ENCODE measurements at regions not wholly inside any gene's neighbourhood (a gene's known extent, or its start where the extent isn't known, plus 50 kb on each side); places are given as distances from the start of the nearest gene placed in this dataset.
"Not testable (repeated sequence)": the region's sequence is repeated elsewhere in the genome, so short reads cannot be mapped to it uniquely, and the experiment has no call there.

DNA sequence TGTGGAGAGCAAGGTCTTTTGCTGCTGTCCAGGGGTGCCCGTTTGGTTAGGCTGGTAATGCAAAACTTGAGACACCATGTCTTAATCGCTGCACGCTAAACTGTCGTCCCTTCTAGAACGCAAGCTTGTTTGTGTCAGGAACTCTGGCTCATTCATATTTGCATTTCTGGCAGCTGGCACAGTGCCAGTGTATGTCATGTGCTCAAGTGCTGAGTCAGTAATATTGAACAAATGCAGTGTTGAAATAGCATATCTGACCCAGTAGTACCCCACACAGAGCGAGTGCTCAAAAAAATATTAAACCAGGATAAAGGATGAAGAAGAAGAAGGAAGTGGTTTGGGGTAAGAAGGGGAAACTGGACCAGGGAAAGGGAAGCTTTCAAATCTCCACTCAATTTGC is 173.4 kb downstream of the ZNF37A start:
- TF ChIP-seq ZNF423 (CRISPR knock-in tag; IDR thresholded peaks at IDR 0.05); ZNF317 (CRISPR knock-in tag; IDR thresholded peaks at IDR 0.05; ENCODE audit: borderline replicate concordance, low read depth); ZNF121 (CRISPR knock-in tag; IDR thresholded peaks at IDR 0.05); MYBL2 (CRISPR knock-in tag; IDR thresholded peaks at IDR 0.05); SP1 (CRISPR knock-in tag; conservative IDR thresholded peaks at IDR 0.05); ETV6 (CRISPR knock-in tag; IDR thresholded peaks at IDR 0.05); JUN (CRISPR knock-in tag; IDR thresholded peaks at IDR 0.05): not testable (repeated sequence)
- TF ChIP-seq, protein P1, sequence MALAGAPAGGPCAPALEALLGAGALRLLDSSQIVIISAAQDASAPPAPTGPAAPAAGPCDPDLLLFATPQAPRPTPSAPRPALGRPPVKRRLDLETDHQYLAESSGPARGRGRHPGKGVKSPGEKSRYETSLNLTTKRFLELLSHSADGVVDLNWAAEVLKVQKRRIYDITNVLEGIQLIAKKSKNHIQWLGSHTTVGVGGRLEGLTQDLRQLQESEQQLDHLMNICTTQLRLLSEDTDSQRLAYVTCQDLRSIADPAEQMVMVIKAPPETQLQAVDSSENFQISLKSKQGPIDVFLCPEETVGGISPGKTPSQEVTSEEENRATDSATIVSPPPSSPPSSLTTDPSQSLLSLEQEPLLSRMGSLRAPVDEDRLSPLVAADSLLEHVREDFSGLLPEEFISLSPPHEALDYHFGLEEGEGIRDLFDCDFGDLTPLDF (CRISPR knock-in tag; IDR thresholded peaks at IDR 0.05) = not testable (repeated sequence)
- TF ChIP-seq, protein P2, sequence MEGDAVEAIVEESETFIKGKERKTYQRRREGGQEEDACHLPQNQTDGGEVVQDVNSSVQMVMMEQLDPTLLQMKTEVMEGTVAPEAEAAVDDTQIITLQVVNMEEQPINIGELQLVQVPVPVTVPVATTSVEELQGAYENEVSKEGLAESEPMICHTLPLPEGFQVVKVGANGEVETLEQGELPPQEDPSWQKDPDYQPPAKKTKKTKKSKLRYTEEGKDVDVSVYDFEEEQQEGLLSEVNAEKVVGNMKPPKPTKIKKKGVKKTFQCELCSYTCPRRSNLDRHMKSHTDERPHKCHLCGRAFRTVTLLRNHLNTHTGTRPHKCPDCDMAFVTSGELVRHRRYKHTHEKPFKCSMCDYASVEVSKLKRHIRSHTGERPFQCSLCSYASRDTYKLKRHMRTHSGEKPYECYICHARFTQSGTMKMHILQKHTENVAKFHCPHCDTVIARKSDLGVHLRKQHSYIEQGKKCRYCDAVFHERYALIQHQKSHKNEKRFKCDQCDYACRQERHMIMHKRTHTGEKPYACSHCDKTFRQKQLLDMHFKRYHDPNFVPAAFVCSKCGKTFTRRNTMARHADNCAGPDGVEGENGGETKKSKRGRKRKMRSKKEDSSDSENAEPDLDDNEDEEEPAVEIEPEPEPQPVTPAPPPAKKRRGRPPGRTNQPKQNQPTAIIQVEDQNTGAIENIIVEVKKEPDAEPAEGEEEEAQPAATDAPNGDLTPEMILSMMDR (IDR thresholded peaks at IDR 0.05) = not testable (repeated sequence)
- TF ChIP-seq, protein P3, sequence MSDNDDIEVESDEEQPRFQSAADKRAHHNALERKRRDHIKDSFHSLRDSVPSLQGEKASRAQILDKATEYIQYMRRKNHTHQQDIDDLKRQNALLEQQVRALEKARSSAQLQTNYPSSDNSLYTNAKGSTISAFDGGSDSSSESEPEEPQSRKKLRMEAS (CRISPR knock-in tag; IDR thresholded peaks at IDR 0.05) = not testable (repeated sequence)
- TF ChIP-seq, protein P4, sequence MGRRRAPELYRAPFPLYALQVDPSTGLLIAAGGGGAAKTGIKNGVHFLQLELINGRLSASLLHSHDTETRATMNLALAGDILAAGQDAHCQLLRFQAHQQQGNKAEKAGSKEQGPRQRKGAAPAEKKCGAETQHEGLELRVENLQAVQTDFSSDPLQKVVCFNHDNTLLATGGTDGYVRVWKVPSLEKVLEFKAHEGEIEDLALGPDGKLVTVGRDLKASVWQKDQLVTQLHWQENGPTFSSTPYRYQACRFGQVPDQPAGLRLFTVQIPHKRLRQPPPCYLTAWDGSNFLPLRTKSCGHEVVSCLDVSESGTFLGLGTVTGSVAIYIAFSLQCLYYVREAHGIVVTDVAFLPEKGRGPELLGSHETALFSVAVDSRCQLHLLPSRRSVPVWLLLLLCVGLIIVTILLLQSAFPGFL (CRISPR knock-in tag; IDR thresholded peaks at IDR 0.05; ENCODE audit: borderline replicate concordance) = not testable (repeated sequence)
- TF ChIP-seq, protein P5, sequence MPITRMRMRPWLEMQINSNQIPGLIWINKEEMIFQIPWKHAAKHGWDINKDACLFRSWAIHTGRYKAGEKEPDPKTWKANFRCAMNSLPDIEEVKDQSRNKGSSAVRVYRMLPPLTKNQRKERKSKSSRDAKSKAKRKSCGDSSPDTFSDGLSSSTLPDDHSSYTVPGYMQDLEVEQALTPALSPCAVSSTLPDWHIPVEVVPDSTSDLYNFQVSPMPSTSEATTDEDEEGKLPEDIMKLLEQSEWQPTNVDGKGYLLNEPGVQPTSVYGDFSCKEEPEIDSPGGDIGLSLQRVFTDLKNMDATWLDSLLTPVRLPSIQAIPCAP (CRISPR knock-in tag; IDR thresholded peaks at IDR 0.05) = not testable (repeated sequence)
